LoVo (cell line): ENCODE measurements at regions not wholly inside any gene's neighbourhood (a gene's known extent, or its start where the extent isn't known, plus 50 kb on each side); places are given as distances from the start of the nearest gene placed in this dataset.
"Not testable (repeated sequence)": the region's sequence is repeated elsewhere in the genome, so short reads cannot be mapped to it uniquely, and the experiment has no call there.

Experiments used
- DNase-seq: peaks from one replicate; pipeline ENCODE4 v3.0.0-alpha.2; 2016; ENCODE audit warnings: low spot score

- no peak for DNase-seq
These were observed 1319.9 kb downstream of the BRD1 start for GRCh38 chr22:48507595-48508350.

GRCh38 chr22:48507171-48507570, 1320.5 kb downstream of the BRD1 start:
- DNase-seq, result no peak

- no peak for DNase-seq
These were observed 1321.0 kb downstream of the BRD1 start for GRCh38 chr22:48506506-48507145.

- no peak for DNase-seq
These were observed 1321.8 kb downstream of the BRD1 start for GRCh38 chr22:48505891-48506290.

GRCh38 chr22:48504519-48505140, 1323.0 kb downstream of the BRD1 start:
- no peak for DNase-seq

- no peak for DNase-seq
These were observed 1323.8 kb downstream of the BRD1 start for GRCh38 chr22:48503876-48504275.

GRCh38 chr22:48503035-48503625, 1324.5 kb downstream of the BRD1 start:
- no peak for DNase-seq

- DNase-seq, result no peak
These were observed 1326.4 kb downstream of the BRD1 start for GRCh38 chr22:48501231-48501750.

GRCh38 chr22:48500471-48501230, 1327.0 kb downstream of the BRD1 start:
- DNase-seq, result no peak

- no peak for DNase-seq
These were observed 1327.9 kb downstream of the BRD1 start for GRCh38 chr22:48499456-48500425.

GRCh38 chr22:48498526-48499331, 1328.9 kb downstream of the BRD1 start:
- DNase-seq, result no peak

GRCh38 chr22:48497743-48498520, 1329.7 kb downstream of the BRD1 start:
- not testable (repeated sequence) for DNase-seq

GRCh38 chr22:48496987-48497650, 1330.6 kb downstream of the BRD1 start:
- no peak for DNase-seq

- no peak for DNase-seq
These were observed 1331.3 kb downstream of the BRD1 start for GRCh38 chr22:48496226-48496845.

- DNase-seq, result no peak
These were observed 1332.0 kb downstream of the BRD1 start for GRCh38 chr22:48495751-48496080.

GRCh38 chr22:48494968-48495750, 1332.5 kb downstream of the BRD1 start:
- DNase-seq, result no peak

- DNase-seq, result no peak
These were observed 1333.3 kb downstream of the BRD1 start for GRCh38 chr22:48494256-48494967.
